ENCODE measurements at regions not wholly inside any gene's neighbourhood (a gene's known extent, or its start where the extent isn't known, plus 50 kb on each side); places are given as distances from the start of the nearest gene placed in this dataset.
A peak's percentile ranks its signal among the peaks of the same experiment; 100 is the strongest.

DNA sequence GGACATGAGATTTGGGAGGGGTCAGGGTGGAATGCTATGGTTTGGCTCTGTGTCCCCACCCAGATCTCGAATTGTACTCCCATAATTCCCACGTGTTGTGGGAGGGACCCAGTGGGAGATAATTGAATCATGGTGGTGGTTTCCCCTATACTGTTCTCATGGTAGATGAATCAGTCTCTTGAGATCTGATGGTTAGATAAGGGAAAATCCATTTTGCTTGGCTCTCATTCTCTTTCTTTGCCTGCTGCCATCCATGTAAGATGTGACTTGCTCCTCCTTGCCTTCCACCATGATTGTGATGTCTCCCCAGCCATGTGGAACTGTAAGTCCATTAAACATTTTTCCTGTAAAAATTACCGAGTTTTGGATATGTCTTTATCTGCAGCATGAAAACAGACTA is 80.9 kb upstream of the GALNT5 start:
- Mint-ChIP-seq H3K4me1 (peaks cover 0 to 3% (median 0%) of the 10 kb centered on the region in 7 donors), H3K4me3 (no peak overlapping the region), H3K27me3 (peaks cover 7 to 17% (median 12%) of the 10 kb centered on the region in 5 donors), H3K9me3 (peaks cover 0 to 3% (median 0%) of the 10 kb centered on the region in 11 donors), H3K36me3 (no peaks in the 10 kb centered on the region), H3K27ac (no peak overlapping the region)
- ChIA-PET POLR2A (no interaction called here), CTCF (no interaction called here)
- H3K4me3 ChIP-seq (ENCODE audit: low read length): no peak overlapping the region
- H3K4me1 ChIP-seq (ENCODE audit: control insufficient read depth in 2 of 2, insufficient read depth in 2 of 2, low read length in 2 of 2): no peaks in the 10 kb centered on the region
- no peaks in the 10 kb centered on the region for H3K27me3 ChIP-seq (ENCODE audit: control insufficient read depth in 2 of 2, insufficient read depth in 2 of 2, low read length in 2 of 2)
- no peaks in the 10 kb centered on the region for H3K36me3 ChIP-seq (ENCODE audit: control insufficient read depth in 2 of 3, insufficient read depth in 3 of 3, low read length in 3 of 3)
- intact Hi-C loops (cut with micrococcal nuclease): no loop called here
- H3K9me3 ChIP-seq (ENCODE audit: control insufficient read depth in 2 of 3, low read length in 3 of 3): no peaks in the 10 kb centered on the region
- no peak overlapping the region for H3K27ac ChIP-seq (ENCODE audit: low read depth, low read length)
- ATAC-seq (no peak), DNase-seq (no peak)

GRCh38 chr2:157178874-157179273 is 78.6 kb upstream of the GALNT5 start:
- Histone ChIP-seq H3K27ac (ENCODE audit: low read depth, low read length) (no peak overlapping the region), H3K27me3 (ENCODE audit: control insufficient read depth in 2 of 2, insufficient read depth in 2 of 2, low read length in 2 of 2) (no peaks in the 10 kb centered on the region), H3K9me3 (ENCODE audit: control insufficient read depth in 2 of 3, low read length in 3 of 3) (no peaks in the 10 kb centered on the region), H3K36me3 (ENCODE audit: control insufficient read depth in 2 of 3, insufficient read depth in 3 of 3, low read length in 3 of 3) (no peaks in the 10 kb centered on the region), H3K4me3 (ENCODE audit: low read length) (no peak overlapping the region), H3K4me1 (ENCODE audit: control insufficient read depth in 2 of 2, insufficient read depth in 2 of 2, low read length in 2 of 2) (no peaks in the 10 kb centered on the region)
- Mint-ChIP-seq H3K27me3 (peaks cover under 1 to 11% (median 6%) of the 10 kb centered on the region in 5 donors), H3K4me1 (peaks cover 0 to 7% (median 0%) of the 10 kb centered on the region in 7 donors), H3K4me3 (no peak overlapping the region), H3K36me3 (no peaks in the 10 kb centered on the region), H3K9me3 (peaks cover 0 to 2% (median 0%) of the 10 kb centered on the region in 11 donors), H3K27ac (no peak overlapping the region)
- ATAC-seq (no peak), DNase-seq (no peak)
- CTCF ChIA-PET: no interaction called here
- POLR2A ChIA-PET: no interaction called here
- intact Hi-C loops (cut with micrococcal nuclease): no loop called here

DNA sequence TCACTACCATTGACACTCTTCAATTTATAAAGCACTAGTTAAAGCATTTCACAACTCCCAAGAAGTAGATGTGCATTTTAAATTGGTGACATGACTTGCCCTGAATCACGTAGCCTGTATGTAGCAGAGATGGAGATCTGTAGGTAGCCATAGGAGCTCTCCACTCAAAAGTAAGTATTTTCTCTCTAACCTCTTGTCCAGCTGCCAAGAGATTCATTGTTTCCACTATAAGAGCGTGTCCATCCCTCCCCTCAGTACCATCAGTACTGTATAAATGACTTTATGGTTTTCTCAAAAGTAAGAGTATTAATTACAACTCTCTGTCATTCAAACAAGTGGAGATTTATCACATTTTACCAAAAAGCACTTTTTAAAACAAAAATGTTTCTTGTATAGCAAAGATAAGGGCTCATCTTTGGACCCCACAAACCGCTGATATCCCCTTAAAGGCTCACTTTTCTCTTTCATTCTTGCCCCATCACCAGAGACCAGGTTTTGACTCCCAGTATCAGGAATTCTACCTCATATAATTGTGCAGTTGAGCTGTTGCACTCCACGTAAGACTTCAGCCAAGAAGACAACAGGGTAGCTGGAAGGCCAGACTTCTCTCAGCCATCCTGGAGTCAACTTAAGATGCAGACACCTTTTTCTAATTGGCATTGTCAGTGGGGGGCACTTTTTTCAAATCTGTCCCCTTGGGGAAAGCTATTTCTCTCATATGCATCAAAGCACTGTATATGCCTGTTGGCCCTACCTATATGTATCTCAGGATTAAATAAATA is 78.0 kb upstream of the GALNT5 start:
- Histone ChIP-seq H3K27me3 (ENCODE audit: control insufficient read depth in 2 of 2, insufficient read depth in 2 of 2, low read length in 2 of 2) (no peaks in the 10 kb centered on the region), H3K9me3 (ENCODE audit: control insufficient read depth in 2 of 3, low read length in 3 of 3) (no peaks in the 10 kb centered on the region), H3K27ac (ENCODE audit: low read depth, low read length) (no peak overlapping the region), H3K4me3 (ENCODE audit: low read length) (no peak overlapping the region), H3K36me3 (ENCODE audit: control insufficient read depth in 2 of 3, insufficient read depth in 3 of 3, low read length in 3 of 3) (no peaks in the 10 kb centered on the region), H3K4me1 (ENCODE audit: control insufficient read depth in 2 of 2, insufficient read depth in 2 of 2, low read length in 2 of 2) (no peaks in the 10 kb centered on the region)
- no peak overlapping the region for H3K27ac Mint-ChIP-seq
- CTCF ChIA-PET: no interaction called here
- H3K36me3 Mint-ChIP-seq: no peaks in the 10 kb centered on the region
- POLR2A ChIA-PET: no interaction called here
- intact Hi-C loops (cut with micrococcal nuclease): no loop called here
- H3K4me3 Mint-ChIP-seq: no peak overlapping the region
- peaks cover 0 to 7% (median 0%) of the 10 kb centered on the region in 7 donors for H3K4me1 Mint-ChIP-seq
- peaks cover 4 to 8% (median 4%) of the 10 kb centered on the region in 5 donors for H3K27me3 Mint-ChIP-seq
- no peak for DNase-seq
- ATAC-seq: no peak
- H3K9me3 Mint-ChIP-seq: peaks cover 0 to 2% (median 0%) of the 10 kb centered on the region in 11 donors

DNA sequence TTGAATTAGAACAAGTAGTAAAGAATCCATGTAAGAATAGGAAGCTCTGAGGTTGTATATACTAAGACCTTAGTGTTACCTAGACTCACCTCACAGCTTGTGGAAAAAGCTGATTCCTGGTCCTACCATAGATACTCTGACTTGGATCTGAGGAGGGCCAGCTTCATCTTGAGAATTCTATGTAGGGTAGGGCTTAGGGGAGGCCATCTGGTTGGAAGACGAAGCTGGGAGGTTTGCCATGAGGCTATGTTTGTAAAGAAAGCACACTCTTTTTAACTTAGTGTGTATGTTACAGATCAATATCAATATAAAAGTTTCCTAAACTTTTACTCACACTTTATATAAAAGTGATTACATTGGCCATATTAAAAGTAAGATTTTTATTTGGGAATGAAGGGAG is 77.1 kb upstream of the GALNT5 start:
- H3K27ac Mint-ChIP-seq: no peak overlapping the region
- H3K27me3 Mint-ChIP-seq: peaks cover 4 to 6% (median 6%) of the 10 kb centered on the region in 5 donors
- intact Hi-C loops (cut with micrococcal nuclease): no loop called here
- peaks cover 0 to 7% (median 0%) of the 10 kb centered on the region in 7 donors for H3K4me1 Mint-ChIP-seq
- peaks cover 0 to 2% (median 0%) of the 10 kb centered on the region in 11 donors for H3K9me3 Mint-ChIP-seq
- H3K36me3 Mint-ChIP-seq: no peaks in the 10 kb centered on the region
- no peak overlapping the region for H3K4me3 Mint-ChIP-seq
- CTCF ChIA-PET: interaction anchor here (1.4 kb wide), 1 partner anchor 13 kb away, joined by 5 read pairs; no protein-coding TSS in a partner anchor
- Histone ChIP-seq H3K9me3 (ENCODE audit: control insufficient read depth in 2 of 3, low read length in 3 of 3) (no peaks in the 10 kb centered on the region), H3K4me1 (ENCODE audit: control insufficient read depth in 2 of 2, insufficient read depth in 2 of 2, low read length in 2 of 2) (no peaks in the 10 kb centered on the region), H3K27me3 (ENCODE audit: control insufficient read depth in 2 of 2, insufficient read depth in 2 of 2, low read length in 2 of 2) (no peaks in the 10 kb centered on the region), H3K27ac (ENCODE audit: low read depth, low read length) (no peak overlapping the region), H3K4me3 (ENCODE audit: low read length) (no peak overlapping the region), H3K36me3 (ENCODE audit: control insufficient read depth in 2 of 3, insufficient read depth in 3 of 3, low read length in 3 of 3) (no peaks in the 10 kb centered on the region)
- ATAC-seq (no peak), DNase-seq (no peak)
- POLR2A ChIA-PET: no interaction called here

- H3K36me3 Mint-ChIP-seq: no peaks in the 10 kb centered on the region
- no peak for DNase-seq
- peaks cover 2 to 6% (median 4%) of the 10 kb centered on the region in 5 donors for H3K27me3 Mint-ChIP-seq
- H3K27ac Mint-ChIP-seq: no peak overlapping the region
- ChIA-PET POLR2A (no interaction called here), CTCF (interaction anchor here (1.4 kb wide), 1 partner anchor 12 kb away, joined by 5 read pairs; no protein-coding TSS in a partner anchor)
- ATAC-seq: no peak
- H3K4me3 ChIP-seq (ENCODE audit: low read length): no peak overlapping the region
- H3K27ac ChIP-seq (ENCODE audit: low read depth, low read length): no peak overlapping the region
- intact Hi-C loops (cut with micrococcal nuclease): no loop called here
- no peaks in the 10 kb centered on the region for H3K4me1 ChIP-seq (ENCODE audit: control insufficient read depth in 2 of 2, insufficient read depth in 2 of 2, low read length in 2 of 2)
- H3K9me3 ChIP-seq (ENCODE audit: control insufficient read depth in 2 of 3, low read length in 3 of 3): no peaks in the 10 kb centered on the region
- H3K4me3 Mint-ChIP-seq: no peak overlapping the region
- peaks cover 0 to 7% (median 0%) of the 10 kb centered on the region in 7 donors for H3K4me1 Mint-ChIP-seq
- no peaks in the 10 kb centered on the region for H3K27me3 ChIP-seq (ENCODE audit: control insufficient read depth in 2 of 2, insufficient read depth in 2 of 2, low read length in 2 of 2)
- no peaks in the 10 kb centered on the region for H3K36me3 ChIP-seq (ENCODE audit: control insufficient read depth in 2 of 3, insufficient read depth in 3 of 3, low read length in 3 of 3)
- peaks cover 0 to 2% (median 0%) of the 10 kb centered on the region in 11 donors for H3K9me3 Mint-ChIP-seq
Observed at GRCh38 chr2:157181234-157181633, 76.3 kb upstream of the GALNT5 start.

- no peak overlapping the region for H3K4me3 ChIP-seq (ENCODE audit: low read length)
- POLR2A ChIA-PET: no interaction called here
- H3K9me3 Mint-ChIP-seq: peaks cover 0 to 2% (median 0%) of the 10 kb centered on the region in 11 donors
- no peaks in the 10 kb centered on the region for H3K4me1 ChIP-seq (ENCODE audit: control insufficient read depth in 2 of 2, insufficient read depth in 2 of 2, low read length in 2 of 2)
- H3K4me3 Mint-ChIP-seq: no peak overlapping the region
- DNase-seq: no peak
- H3K27me3 ChIP-seq (ENCODE audit: control insufficient read depth in 2 of 2, insufficient read depth in 2 of 2, low read length in 2 of 2): no peaks in the 10 kb centered on the region
- intact Hi-C loops (cut with micrococcal nuclease): no loop called here
- H3K4me1 Mint-ChIP-seq: peaks cover 0 to 7% (median 0%) of the 10 kb centered on the region in 7 donors
- H3K9me3 ChIP-seq (ENCODE audit: control insufficient read depth in 2 of 3, low read length in 3 of 3): no peaks in the 10 kb centered on the region
- H3K27me3 Mint-ChIP-seq: peaks cover 4 to 6% (median 5%) of the 10 kb centered on the region in 5 donors
- CTCF ChIA-PET: no interaction called here
- H3K36me3 Mint-ChIP-seq: no peaks in the 10 kb centered on the region
- no peak overlapping the region for H3K27ac ChIP-seq (ENCODE audit: low read depth, low read length)
- peak overlapping the region in 1 of 9 donors; percentile 15 for H3K27ac Mint-ChIP-seq
- no peaks in the 10 kb centered on the region for H3K36me3 ChIP-seq (ENCODE audit: control insufficient read depth in 2 of 3, insufficient read depth in 3 of 3, low read length in 3 of 3)
- ATAC-seq: no peak
Observed at GRCh38 chr2:157182204-157182709, 75.2 kb upstream of the GALNT5 start.
